Adrenal gland (tissue), 5 donors: ENCODE measurements at regions not wholly inside any gene's neighbourhood (a gene's known extent, or its start where the extent isn't known, plus 50 kb on each side); places are given as distances from the start of the nearest gene placed in this dataset.

Source experiments
- POLR2A ChIP-seq, 2 donors: fragments of 450-650 bp; IDR thresholded peaks; one replicate each; pipeline ENCODE4 v1.6.1; 2017; ENCODE audit warnings: antibody characterized with exemption in 2 of 2, mild to moderate bottlenecking in 2 of 2, moderate library complexity in 1 of 2
- TF ChIP-seq, protein P1 (sequence below), 6 experiments: fragments of 450-650 bp in 4 of 6; fragments of 200-600 bp in 2 of 6; sonication (generic) in 1 of 6; IDR thresholded peaks; 1 replicate in 5 of 6; 2 replicates in 1 of 6; pipeline versions ENCODE4 v1.5.1 to v1.8.0; 2016 to 2021; ENCODE audit warnings: antibody characterized with exemption in 6 of 6, mild to moderate bottlenecking in 2 of 6, moderate library complexity in 1 of 6
- donor health status: DM: no; HTN: no; CAD: no.

DNA sequence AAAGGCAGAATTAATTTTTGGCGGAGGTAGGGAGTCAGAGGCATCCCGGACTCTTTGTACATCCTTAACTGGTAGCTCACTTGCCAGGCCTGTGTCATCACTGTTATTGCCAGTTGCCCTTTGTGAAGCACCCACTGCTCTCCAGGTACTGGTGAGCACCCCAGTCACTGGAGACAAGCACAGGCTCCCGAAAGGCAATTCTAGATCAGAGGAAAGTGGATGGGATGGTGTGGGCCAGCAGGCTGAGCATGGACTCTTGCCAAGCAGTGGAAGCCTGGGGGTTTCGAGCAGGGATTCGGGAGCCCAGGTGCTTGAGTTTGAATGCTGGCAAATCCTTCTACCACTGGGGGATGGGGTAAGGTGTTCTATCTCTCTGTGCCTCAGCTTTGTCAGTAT is 551.1 kb downstream of the MATN1 start:
- no peak for TF ChIP-seq POLR2A (IDR thresholded peaks at IDR 0.05)
- TF ChIP-seq, protein P1, sequence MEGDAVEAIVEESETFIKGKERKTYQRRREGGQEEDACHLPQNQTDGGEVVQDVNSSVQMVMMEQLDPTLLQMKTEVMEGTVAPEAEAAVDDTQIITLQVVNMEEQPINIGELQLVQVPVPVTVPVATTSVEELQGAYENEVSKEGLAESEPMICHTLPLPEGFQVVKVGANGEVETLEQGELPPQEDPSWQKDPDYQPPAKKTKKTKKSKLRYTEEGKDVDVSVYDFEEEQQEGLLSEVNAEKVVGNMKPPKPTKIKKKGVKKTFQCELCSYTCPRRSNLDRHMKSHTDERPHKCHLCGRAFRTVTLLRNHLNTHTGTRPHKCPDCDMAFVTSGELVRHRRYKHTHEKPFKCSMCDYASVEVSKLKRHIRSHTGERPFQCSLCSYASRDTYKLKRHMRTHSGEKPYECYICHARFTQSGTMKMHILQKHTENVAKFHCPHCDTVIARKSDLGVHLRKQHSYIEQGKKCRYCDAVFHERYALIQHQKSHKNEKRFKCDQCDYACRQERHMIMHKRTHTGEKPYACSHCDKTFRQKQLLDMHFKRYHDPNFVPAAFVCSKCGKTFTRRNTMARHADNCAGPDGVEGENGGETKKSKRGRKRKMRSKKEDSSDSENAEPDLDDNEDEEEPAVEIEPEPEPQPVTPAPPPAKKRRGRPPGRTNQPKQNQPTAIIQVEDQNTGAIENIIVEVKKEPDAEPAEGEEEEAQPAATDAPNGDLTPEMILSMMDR (IDR thresholded peaks at IDR 0.05), result no peak
